GM18858 (cell line): ENCODE measurements at regions not wholly inside any gene's neighbourhood (a gene's known extent, or its start where the extent isn't known, plus 50 kb on each side); places are given as distances from the start of the nearest gene placed in this dataset.
A peak's percentile ranks its signal among the peaks of the same experiment; 100 is the strongest.
"Not testable (repeated sequence)": the region's sequence is repeated elsewhere in the genome, so short reads cannot be mapped to it uniquely, and the experiment has no call there.

Experiments
- ATAC-seq: cut with Tn5 transposase; IDR thresholded peaks from one replicate; pipeline ENCODE4 v1.9.1; 2021; ENCODE audit not compliant: unreplicated experiment

DNA sequence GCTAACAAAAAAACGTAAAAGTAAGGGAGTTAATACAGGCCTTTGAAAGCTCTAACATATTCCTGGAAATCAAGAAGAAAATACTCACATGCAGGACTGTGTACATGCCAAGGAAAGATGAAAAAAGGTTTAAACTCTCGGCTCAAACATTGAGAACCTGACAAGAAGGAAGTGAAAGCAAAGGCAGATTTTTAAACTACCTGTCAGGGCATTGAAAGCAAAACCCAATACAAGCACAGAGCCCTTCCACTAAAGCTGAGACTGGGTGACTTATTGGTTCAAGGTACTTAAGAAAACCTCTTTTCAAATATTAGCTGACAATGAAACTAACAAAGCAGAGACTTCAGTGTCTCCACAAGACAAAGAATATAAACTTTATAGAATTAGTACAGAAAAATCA, 313.0 kb upstream of the GRID2 start:
- ATAC-seq: peak; percentile 60

DNA sequence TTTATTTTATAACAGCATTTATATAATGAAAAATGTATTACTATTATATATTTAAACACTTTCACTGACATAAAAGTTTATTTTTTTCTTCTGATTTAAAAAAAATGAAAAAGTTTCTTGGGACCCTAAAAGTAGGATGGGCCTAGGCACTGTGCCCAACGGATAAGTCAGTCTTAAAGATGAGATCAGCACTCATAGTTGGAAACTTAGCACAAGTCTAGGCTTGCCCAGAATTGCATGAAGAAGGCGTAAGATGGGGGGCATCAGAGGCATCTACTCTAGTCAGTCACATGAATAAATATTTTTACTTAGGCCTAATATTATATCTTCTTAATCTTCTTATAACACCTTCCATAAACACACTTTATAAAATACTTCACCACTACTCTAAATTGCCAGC, 306.7 kb upstream of the GRID2 start:
- no peak for ATAC-seq

DNA sequence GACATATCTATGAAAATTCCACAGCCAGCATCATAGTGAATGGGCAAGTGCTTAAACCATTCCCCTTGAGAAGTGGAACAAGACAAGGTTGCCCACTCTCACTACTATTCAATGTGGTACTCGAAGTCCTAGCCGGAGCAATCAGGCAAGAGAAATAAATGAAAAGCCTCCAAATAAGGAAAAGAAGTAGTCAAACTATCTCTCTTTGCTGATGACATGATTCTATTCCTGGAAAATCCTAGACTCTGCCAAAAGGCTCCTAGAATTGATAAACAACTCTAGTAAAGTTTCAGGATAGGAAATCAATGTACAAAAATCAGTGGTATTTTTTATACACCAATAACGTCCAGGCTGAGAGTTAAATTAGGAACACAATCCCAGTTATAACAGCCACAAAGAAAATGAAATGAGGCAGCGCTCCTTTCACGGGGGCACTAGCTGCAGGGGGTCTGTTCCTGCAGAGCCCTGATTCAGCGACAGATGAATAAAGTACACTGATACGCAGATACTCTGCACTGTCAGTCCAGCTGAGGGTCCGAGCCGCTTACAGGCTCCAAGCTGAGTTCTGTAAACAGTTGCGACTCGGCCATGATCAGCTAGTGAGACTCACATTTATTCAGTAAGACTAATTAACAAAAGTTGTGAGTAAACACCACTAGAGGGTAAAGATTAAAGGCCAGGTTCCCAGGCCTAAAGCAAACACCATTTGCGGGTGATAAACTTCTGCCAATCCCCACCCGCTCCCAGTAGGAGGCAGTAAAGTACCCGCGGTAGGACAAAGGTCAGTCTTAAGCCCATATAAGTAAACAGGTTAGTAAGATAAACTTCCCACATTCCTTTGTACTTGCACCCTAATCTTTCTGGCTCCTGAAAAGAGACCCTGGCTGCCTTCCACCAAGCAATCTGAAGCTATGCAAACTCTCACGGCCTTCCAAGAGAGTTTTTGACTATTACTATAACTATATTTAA, 290.6 kb upstream of the GRID2 start:
- no peak for ATAC-seq

DNA sequence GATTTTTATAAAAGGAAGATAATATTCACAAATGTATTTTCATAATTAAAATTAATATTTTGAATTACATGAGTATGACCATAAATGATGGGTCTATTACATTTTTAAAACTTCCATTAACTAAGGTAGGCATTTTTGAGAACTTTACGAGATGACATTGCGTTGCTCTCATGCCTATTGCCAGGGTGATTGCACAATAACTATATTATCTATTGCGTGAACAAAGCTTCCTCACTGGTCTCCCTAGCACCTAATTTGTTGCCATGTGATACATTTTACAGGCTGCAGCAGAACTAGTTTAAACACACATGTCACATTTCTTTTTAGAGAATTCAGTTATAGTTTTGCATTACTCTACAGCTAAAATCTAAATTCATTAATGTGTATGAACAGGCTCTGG, 289.7 kb upstream of the GRID2 start:
- no peak for ATAC-seq

DNA sequence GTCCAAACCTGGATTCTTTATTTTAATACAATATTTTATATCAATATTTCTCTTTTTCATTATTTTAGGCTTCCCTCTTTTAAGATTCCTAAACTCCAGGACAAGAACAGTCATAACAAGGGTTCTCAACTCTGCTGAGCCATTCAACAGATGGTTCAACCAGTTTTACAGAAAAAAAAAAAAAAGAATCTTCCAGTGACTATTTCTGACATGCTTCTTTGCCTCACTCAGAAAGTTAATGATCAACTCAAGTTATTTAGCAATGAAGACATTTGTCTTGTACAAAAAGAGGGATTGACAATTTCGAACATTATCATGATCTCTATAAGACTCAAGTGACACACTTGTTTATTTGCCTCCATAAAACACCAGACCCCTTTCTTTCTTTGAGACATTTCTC, 282.6 kb upstream of the GRID2 start:
- no peak for ATAC-seq

DNA sequence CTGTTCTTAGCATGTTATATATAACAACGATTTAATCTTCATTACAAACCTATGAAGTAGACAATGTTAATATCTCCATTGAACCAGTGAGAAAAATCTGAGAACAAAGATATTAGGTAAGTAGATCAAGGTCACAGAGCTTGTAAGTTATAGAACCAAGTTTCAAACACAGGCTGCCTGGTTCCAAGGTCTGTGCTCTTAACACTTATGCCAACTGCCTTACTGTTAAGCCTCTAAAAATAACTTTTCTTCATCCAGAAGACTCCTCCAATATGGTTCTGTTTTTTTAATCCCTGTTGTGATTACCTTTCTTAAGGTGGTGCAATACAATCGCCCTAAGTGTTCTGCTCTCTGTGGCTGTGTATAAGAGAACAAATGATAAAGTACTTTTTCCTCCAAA, 282.0 kb upstream of the GRID2 start:
- no peak for ATAC-seq

DNA sequence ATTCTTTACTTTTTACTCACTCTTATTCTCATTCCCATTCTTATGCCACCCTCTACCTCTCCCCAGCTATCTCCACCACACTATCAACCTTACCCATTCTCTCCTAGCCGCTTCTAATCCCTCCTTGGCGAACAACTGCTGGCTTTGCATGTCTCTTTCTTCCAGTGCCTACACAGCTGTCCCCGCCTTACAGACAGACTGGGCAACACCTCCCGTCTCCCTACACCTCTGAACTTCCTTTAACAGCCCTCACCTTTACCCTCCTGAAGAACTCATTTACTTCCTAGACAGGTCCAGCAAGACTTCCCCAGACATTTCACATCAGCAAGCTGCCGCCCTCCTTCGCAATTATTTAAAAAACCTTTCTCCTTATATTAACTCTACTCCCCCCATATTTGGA, 274.9 kb upstream of the GRID2 start:
- not testable (repeated sequence) for ATAC-seq

GRCh38 chr4:92031825-92032224, 271.9 kb upstream of the GRID2 start:
- ATAC-seq: no peak

DNA sequence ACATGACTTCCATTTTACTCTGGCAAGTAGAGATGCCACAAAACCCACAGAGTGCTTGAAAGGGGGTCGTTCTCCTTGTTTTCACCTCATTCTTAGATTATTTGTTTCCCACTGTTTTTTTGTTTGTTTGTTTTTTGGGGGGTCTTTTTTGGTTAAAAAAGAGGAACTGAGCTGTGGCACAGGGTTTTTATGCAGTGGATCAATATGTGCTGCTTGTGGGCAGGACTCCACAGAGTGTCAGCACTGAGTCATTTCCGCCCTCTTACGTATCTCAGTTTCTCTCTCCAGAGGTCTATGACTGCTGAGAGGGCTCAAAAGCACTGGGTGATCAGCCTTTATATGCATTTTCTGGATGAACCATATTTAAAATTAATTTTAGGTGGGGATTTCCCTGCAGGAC, 268.1 kb upstream of the GRID2 start:
- ATAC-seq: no peak

DNA sequence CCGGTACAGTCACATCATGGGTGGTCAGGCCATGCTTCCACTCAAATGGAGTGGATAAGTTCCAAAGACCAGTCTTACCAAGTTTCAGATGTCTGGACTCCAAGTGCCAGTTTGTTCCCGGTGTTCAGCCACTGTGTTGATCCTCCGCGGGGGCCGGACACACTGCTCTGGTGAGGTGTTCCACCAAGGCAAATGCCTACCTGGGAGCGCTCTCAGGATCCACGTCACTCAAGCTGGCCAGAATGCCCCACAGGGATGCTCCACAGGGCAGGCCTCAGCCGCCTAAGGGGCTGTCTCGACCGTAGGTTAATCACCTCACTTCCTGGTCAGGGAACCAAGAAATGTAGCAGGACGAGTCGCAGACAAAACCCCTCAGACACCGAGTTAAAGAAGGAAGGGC, 258.0 kb upstream of the GRID2 start:
- no peak for ATAC-seq

GRCh38 chr4:92047209-92047875, 256.4 kb upstream of the GRID2 start:
- no peak for ATAC-seq

DNA sequence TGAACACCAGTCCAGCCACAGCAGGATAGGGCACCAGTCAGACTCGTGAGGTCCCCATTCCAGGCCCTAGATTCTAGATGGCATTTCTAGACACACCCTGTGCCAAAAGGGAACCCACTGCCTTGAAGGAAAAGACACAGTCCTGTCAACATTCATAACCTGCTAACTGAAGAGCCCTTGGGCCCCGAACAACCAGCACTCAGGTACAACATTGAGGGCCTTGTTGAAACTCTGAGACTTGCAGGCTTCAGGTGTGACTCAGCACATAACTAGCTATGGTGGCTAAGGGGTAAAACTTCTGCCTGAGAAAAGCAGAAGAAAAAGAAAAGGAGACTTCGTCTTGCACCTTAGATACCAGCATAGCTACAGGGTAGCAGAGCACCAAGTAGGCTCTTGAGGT, 252.9 kb upstream of the GRID2 start:
- ATAC-seq: no peak

DNA sequence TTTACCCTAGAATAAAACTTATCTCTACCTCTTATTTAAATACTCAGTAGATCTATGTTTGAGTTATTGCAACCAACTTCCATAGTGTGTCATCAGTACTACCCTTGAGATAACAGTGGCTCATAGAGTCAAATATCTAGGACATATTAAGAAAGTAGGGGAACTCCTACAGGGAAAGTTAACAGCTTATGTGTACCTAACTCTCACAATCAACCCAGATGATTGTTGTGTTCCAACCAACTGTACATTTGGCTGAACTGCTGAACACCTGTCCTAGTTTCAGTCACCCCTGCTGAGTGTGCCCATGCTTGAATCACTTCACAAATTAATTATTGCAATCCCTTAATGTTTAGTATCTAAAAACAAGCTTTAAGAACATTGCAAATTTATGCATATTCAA, 244.2 kb upstream of the GRID2 start:
- ATAC-seq: no peak

GRCh38 chr4:92060333-92060732, 243.4 kb upstream of the GRID2 start:
- ATAC-seq: no peak

DNA sequence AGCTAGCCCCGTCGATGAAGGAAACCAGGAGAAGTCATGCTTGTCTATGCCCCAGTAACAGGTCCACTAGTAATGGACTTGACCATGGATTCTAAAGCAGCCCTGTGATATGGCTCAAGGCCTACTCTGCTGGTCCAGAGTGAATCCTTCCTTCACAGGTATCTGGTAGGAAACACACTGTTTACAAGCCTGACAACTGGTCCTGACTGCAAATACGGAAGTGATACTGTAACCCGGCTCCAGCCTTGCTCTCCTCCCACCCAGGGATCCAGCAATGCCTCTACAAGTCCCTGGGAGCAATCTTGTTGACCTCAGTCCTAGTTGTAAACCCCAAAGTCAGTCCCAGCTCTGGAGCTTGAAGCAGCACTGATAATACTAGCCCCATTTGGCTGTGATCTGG, 239.2 kb upstream of the GRID2 start:
- no peak for ATAC-seq

DNA sequence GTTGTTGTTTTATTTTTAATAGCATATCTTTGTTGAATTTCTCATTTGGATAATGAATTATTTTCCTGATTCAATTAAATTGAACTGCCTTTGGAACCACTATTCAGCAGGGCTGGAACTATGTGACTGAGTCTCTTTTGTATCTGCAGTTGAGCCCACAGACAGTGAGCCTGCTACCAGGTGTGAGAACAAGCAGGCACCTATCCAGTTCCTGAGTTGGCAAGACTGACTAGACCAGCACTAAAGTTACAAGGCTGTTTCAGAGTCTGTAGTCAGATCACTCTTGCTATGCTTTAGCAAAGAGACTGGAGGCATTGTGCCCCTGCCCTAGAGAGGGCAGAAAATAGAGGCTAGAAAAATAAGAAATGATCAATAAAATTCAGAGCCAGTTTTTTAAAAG, 237.3 kb upstream of the GRID2 start:
- ATAC-seq: no peak

DNA sequence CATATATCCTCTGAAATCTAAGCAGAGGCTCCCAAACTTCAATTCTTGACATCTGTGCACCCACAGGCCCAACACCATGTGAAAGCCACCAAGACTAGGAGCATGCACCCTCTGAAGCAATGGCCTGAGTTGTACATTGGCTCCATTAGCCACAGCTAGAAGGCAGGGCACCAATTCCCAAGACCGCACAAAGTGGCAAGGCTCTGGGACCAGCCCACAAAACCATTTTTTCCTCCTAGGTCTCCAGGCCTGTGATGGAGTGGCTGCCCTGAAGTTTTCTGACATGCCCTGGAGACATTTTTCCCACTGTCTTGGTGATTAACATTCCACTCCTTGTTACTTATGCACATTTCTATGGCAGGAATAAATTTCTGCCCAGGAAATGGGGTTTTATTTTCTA, 232.2 kb upstream of the GRID2 start:
- no peak for ATAC-seq

- ATAC-seq: no peak
Measured at GRCh38 chr4:92074839-92075238, 228.9 kb upstream of the GRID2 start.

- no peak for ATAC-seq
Measured at GRCh38 chr4:92090887-92091286, 212.9 kb upstream of the GRID2 start.

- ATAC-seq: no peak
Measured at GRCh38 chr4:92091335-92091734, 212.4 kb upstream of the GRID2 start.

GRCh38 chr4:92099861-92100260, 203.9 kb upstream of the GRID2 start:
- ATAC-seq: no peak

GRCh38 chr4:92100975-92101374, 202.8 kb upstream of the GRID2 start:
- ATAC-seq: no peak
